Epithelial cell of proximal tubule (primary cell): ENCODE measurements at regions not wholly inside any gene's neighbourhood (a gene's known extent, or its start where the extent isn't known, plus 50 kb on each side); places are given as distances from the start of the nearest gene placed in this dataset.

Experiments
- DNase-seq: peaks from one replicate; pipeline ENCODE4 v3.0.0-alpha.2; 2011; ENCODE audit warnings: low read depth
- H3K4me3 ChIP-seq: 2 replicates; pipeline ENCODE4 v1.5.1; 2011; ENCODE audit warnings: low read depth, mild to moderate bottlenecking, low read length
- CTCF ChIP-seq: conservative IDR thresholded peaks from 2 replicates; pipeline ENCODE4 v1.5.1; 2012; ENCODE audit warnings: low read depth, mild to moderate bottlenecking, low read length

DNA sequence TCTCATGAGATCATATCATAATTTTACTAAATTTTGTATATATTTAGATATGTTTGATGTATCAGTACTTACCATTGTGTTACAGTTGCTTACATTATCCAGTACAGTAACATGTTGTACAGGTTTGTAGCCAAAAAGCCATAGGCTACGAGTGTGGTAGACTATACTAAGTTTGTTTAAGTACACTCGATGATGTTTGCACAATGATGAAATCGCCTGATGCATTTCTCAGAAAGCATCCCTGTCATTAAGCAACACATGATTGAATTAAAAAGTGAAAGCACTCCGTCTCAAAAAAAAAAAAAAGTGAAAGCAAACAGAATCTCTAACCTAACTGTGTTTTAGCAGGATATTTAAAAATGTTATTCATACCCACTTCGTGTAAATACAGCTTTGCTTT, 104.9 kb upstream of the TFAP2D start:
- DNase-seq: no peak
- TF ChIP-seq CTCF: no peak
- no peak overlapping the region for H3K4me3 ChIP-seq

DNA sequence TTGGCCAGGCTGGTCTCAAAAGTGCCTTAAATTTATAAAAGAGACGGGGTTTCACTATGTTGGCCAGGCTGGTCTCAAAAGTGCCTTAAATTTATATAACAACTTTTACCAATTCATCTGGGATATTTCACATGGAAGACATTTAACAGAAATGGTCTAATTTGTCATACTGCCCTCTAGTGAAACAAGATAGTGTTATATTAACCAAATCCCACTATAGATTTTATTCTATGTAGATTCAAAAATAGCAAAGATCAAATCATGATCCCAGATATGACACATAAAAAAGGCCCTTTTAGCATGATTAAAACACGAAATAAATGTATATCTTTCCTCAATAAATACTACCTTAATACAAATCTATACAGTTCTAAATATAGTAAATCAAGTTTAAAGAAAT, 102.8 kb upstream of the TFAP2D start:
- TF ChIP-seq CTCF: peak; percentile 36
- no peak for DNase-seq
- no peak overlapping the region for H3K4me3 ChIP-seq

GRCh38 chr6:50635429-50635828, 77.9 kb upstream of the TFAP2D start:
- DNase-seq: no peak
- TF ChIP-seq CTCF: no peak
- no peak overlapping the region for H3K4me3 ChIP-seq

DNA sequence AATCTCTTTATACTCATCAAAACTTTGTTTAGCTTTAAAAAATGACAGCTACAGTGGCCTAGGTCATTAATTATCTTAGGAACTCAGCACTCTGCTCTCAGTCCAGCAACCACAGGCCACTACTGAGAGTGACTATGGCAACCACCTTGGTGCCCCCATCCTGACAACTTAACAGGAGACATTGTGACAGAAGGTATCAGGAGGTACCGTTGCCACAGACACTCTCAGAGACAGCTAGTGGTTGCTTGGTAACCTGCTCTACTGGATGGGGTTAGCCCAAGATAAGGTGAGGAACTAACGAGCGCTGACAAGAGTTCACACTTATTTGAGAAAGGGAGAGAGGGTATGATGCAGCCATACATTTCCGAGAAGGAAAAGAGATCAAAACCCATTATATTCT, 76.1 kb upstream of the TFAP2D start:
- no peak for TF ChIP-seq CTCF
- no peak for DNase-seq
- H3K4me3 ChIP-seq: no peak overlapping the region

- DNase-seq: no peak
- no peak overlapping the region for H3K4me3 ChIP-seq
- TF ChIP-seq CTCF: no peak
Measured at GRCh38 chr6:50649086-50649485, 64.2 kb upstream of the TFAP2D start.

- H3K4me3 ChIP-seq: no peak overlapping the region
- no peak for TF ChIP-seq CTCF
- no peak for DNase-seq
Measured at GRCh38 chr6:50653253-50653652, 60.1 kb upstream of the TFAP2D start.

GRCh38 chr6:50654155-50654554, 59.2 kb upstream of the TFAP2D start:
- no peak overlapping the region for H3K4me3 ChIP-seq
- TF ChIP-seq CTCF: no peak
- no peak for DNase-seq
